Neural cell (in vitro differentiated cells): ENCODE measurements at regions not wholly inside any gene's neighbourhood (a gene's known extent, or its start where the extent isn't known, plus 50 kb on each side); places are given as distances from the start of the nearest gene placed in this dataset.

Experiments used
- EP300 ChIP-seq: fragments of 450-650 bp; conservative IDR thresholded peaks from 2 replicates; pipeline ENCODE4 v1.6.1; 2014; ENCODE audit warnings: antibody characterized with exemption, mild to moderate bottlenecking, moderate library complexity; ENCODE audit not compliant: poor library complexity, severe bottlenecking
- EZH2 ChIP-seq: fragments of 200-600, 300-800 bp; shearing (Covaris generic), sonication (generic); IDR thresholded peaks from 2 replicates; pipeline ENCODE4 v1.6.1; 2014; ENCODE audit warnings: antibody characterized with exemption, low read length, borderline replicate concordance, mild to moderate bottlenecking; ENCODE audit not compliant: insufficient read depth, poor library complexity, severe bottlenecking
- POLR2AphosphoS5 ChIP-seq: IDR thresholded peaks from 2 replicates; pipeline ENCODE4 v1.6.1; 2012
- RAD21 ChIP-seq: fragments of 450-650 bp; conservative IDR thresholded peaks from 2 replicates; pipeline ENCODE4 v1.6.1; 2014; ENCODE audit warnings: antibody characterized with exemption, mild to moderate bottlenecking, moderate library complexity
- TAF1 ChIP-seq: IDR thresholded peaks from 2 replicates; pipeline ENCODE4 v1.6.1; 2012; ENCODE audit warnings: low read depth
- TF ChIP-seq, protein P1 (sequence below): fragments of 450-650 bp; IDR thresholded peaks from 2 replicates; pipeline ENCODE4 v1.5.1; 2014; ENCODE audit warnings: antibody characterized with exemption, mild to moderate bottlenecking, moderate library complexity; ENCODE audit not compliant: poor library complexity, severe bottlenecking

DNA sequence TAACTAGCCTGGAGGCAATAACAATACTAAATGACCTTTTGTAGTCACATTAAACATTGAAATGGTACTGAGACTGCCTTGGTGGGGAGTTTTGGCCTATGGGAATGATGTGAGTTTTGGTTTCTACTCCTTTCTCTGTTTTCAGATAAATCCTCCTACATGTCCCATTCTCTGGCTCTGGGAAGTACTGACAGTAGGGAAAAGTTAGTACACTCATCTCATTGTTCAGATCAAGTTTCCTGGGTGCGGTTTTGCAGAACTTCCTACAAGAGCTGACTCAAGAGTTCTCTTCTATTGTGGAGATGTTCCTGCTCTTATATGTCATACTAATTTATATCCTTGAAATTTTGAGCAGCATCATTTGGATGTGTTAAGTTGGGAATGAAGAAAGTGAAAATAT is 74.2 kb upstream of the MACF1 start:
- TF ChIP-seq TAF1 (no peak), EZH2 (no peak), EP300 (no peak), POLR2AphosphoS5 (no peak), RAD21 (no peak)
- TF ChIP-seq, protein P1, sequence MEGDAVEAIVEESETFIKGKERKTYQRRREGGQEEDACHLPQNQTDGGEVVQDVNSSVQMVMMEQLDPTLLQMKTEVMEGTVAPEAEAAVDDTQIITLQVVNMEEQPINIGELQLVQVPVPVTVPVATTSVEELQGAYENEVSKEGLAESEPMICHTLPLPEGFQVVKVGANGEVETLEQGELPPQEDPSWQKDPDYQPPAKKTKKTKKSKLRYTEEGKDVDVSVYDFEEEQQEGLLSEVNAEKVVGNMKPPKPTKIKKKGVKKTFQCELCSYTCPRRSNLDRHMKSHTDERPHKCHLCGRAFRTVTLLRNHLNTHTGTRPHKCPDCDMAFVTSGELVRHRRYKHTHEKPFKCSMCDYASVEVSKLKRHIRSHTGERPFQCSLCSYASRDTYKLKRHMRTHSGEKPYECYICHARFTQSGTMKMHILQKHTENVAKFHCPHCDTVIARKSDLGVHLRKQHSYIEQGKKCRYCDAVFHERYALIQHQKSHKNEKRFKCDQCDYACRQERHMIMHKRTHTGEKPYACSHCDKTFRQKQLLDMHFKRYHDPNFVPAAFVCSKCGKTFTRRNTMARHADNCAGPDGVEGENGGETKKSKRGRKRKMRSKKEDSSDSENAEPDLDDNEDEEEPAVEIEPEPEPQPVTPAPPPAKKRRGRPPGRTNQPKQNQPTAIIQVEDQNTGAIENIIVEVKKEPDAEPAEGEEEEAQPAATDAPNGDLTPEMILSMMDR = no peak
